Keratinocyte (primary cell): ENCODE measurements at regions not wholly inside any gene's neighbourhood (a gene's known extent, or its start where the extent isn't known, plus 50 kb on each side); places are given as distances from the start of the nearest gene placed in this dataset.

Source experiments
- DNase-seq: peaks from one replicate; pipeline ENCODE4 v3.0.0-alpha.2; 2011; ENCODE audit warnings: low read depth, missing footprints, low spot score
- FAIRE-seq: peaks from 2 replicates; lab custom pipeline; 2011; peaks lifted over from hg19 to GRCh38; lab: Jason Lieb, UNC
- H2AFZ ChIP-seq: 2 replicates; pipeline ENCODE4 v1.6.0; 2012; ENCODE audit warnings: low read length, control low read depth, inconsistent platforms; ENCODE audit not compliant: control insufficient read depth
- H3K27ac ChIP-seq: 2 replicates; pipeline ENCODE4 v1.5.1; 2011; ENCODE audit warnings: low read length; ENCODE audit not compliant: control insufficient read depth, insufficient read depth
- H3K27me3 ChIP-seq: 3 replicates; pipeline ENCODE4 v1.6.0; 2011; ENCODE audit warnings: low read length; ENCODE audit not compliant: control insufficient read depth, insufficient read depth; ENCODE audit errors: extremely low read depth
- H3K36me3 ChIP-seq, 2 experiments: 2 replicates in 1 of 2; 3 replicates in 1 of 2; pipeline ENCODE4 v1.5.1; 2011; ENCODE audit warnings: low read length in 2 of 2, mild to moderate bottlenecking in 1 of 2; ENCODE audit not compliant: control insufficient read depth in 2 of 2, insufficient read depth in 2 of 2; ENCODE audit errors: extremely low read depth in 1 of 2
- H3K4me1 ChIP-seq: 3 replicates; pipeline ENCODE4 v1.5.1; 2011; ENCODE audit warnings: low read length; ENCODE audit not compliant: control insufficient read depth, insufficient read depth; ENCODE audit errors: extremely low read depth
- H3K4me2 ChIP-seq: 3 replicates; pipeline ENCODE4 v1.6.0; 2011; ENCODE audit warnings: low read depth, low read length; ENCODE audit not compliant: control insufficient read depth, insufficient read depth; ENCODE audit errors: extremely low read depth
- H3K4me3 ChIP-seq, 3 experiments: fragments of 200-600 bp in 1 of 3; sonication (generic) in 1 of 3; 2 replicates in 2 of 3; 3 replicates in 1 of 3; pipeline ENCODE4 v1.5.1; 2011 to 2016; ENCODE audit warnings: low read length in 3 of 3, mild to moderate bottlenecking in 3 of 3, control low read depth in 2 of 3, inconsistent platforms in 1 of 3, low read depth in 1 of 3, mixed read lengths in 1 of 3, mixed run types in 1 of 3, moderate library complexity in 1 of 3; ENCODE audit not compliant: control insufficient read depth in 2 of 3, insufficient read depth in 2 of 3; ENCODE audit errors: extremely low read depth in 1 of 3
- H3K79me2 ChIP-seq: 2 replicates; pipeline ENCODE4 v1.6.0; 2012; ENCODE audit warnings: low read length; ENCODE audit not compliant: control insufficient read depth, insufficient read depth
- H3K9ac ChIP-seq: 3 replicates; pipeline ENCODE4 v1.6.0; 2011; ENCODE audit warnings: low read length; ENCODE audit not compliant: control insufficient read depth, insufficient read depth; ENCODE audit errors: extremely low read depth
- H3K9me1 ChIP-seq: 3 replicates; pipeline ENCODE4 v1.6.0; 2011; ENCODE audit warnings: low read length; ENCODE audit not compliant: control insufficient read depth, insufficient read depth; ENCODE audit errors: extremely low read depth
- H3K9me3 ChIP-seq: 2 replicates; pipeline ENCODE4 v1.5.1; 2012; ENCODE audit warnings: low read depth, low read length; ENCODE audit not compliant: control insufficient read depth
- H4K20me1 ChIP-seq: 3 replicates; pipeline ENCODE4 v1.6.0; 2011; ENCODE audit warnings: low read length; ENCODE audit not compliant: control insufficient read depth, insufficient read depth; ENCODE audit errors: extremely low read depth
- EZH2 ChIP-seq: IDR thresholded peaks from one replicate; pipeline ENCODE4 v1.6.1; 2012; ENCODE audit warnings: inconsistent platforms, mild to moderate bottlenecking, low read length, moderate library complexity
- dilution Hi-C: fragments of 300-500 bp; cut with MboI; formaldehyde crosslinking; loops from one replicate; pipeline ENCODE4 v1.7.0; 2020; ENCODE audit warnings: low sequenced_read_pairs; ENCODE audit not compliant: extremely low pct_ligation_motif_present
- TF ChIP-seq, protein P1 (sequence below), 3 experiments: IDR thresholded peaks in 1 of 3; conservative IDR thresholded peaks in 1 of 3; optimal IDR thresholded peaks in 1 of 3; 2 replicates in 2 of 3; 3 replicates in 1 of 3; pipeline versions ENCODE3 to v1.5.1; 2011; ENCODE audit warnings: low read length in 3 of 3, mild to moderate bottlenecking in 3 of 3, moderate library complexity in 2 of 3, control low read depth in 1 of 3, inconsistent platforms in 1 of 3; ENCODE audit not compliant: insufficient read depth in 2 of 3; ENCODE audit errors: extremely low read depth in 1 of 3

GRCh38 chr20:19807946-19808330 is 49.9 kb downstream of the RIN2 start:
- Histone ChIP-seq H3K4me1 (peaks cover 9% of the 10 kb centered on the region), H3K9ac (no peak overlapping the region), H3K4me3 (no peak overlapping the region), H3K36me3 (no peaks in the 10 kb centered on the region), H3K9me3 (no peaks in the 10 kb centered on the region), H2AFZ (no peak overlapping the region), H3K9me1 (no peaks in the 10 kb centered on the region), H3K27ac (no peak overlapping the region), H3K79me2 (no peaks in the 10 kb centered on the region), H3K27me3 (no peaks in the 10 kb centered on the region), H3K4me2 (no peak overlapping the region), H4K20me1 (no peaks in the 10 kb centered on the region)
- DNase-seq (no peak), FAIRE-seq (no peak)
- dilution Hi-C loops: no loop called here
- TF ChIP-seq, protein P1, sequence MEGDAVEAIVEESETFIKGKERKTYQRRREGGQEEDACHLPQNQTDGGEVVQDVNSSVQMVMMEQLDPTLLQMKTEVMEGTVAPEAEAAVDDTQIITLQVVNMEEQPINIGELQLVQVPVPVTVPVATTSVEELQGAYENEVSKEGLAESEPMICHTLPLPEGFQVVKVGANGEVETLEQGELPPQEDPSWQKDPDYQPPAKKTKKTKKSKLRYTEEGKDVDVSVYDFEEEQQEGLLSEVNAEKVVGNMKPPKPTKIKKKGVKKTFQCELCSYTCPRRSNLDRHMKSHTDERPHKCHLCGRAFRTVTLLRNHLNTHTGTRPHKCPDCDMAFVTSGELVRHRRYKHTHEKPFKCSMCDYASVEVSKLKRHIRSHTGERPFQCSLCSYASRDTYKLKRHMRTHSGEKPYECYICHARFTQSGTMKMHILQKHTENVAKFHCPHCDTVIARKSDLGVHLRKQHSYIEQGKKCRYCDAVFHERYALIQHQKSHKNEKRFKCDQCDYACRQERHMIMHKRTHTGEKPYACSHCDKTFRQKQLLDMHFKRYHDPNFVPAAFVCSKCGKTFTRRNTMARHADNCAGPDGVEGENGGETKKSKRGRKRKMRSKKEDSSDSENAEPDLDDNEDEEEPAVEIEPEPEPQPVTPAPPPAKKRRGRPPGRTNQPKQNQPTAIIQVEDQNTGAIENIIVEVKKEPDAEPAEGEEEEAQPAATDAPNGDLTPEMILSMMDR (optimal IDR thresholded peaks at IDR 0.05 in 1 of 3, IDR thresholded peaks at IDR 0.05 in 1 of 3, conservative IDR thresholded peaks at IDR 0.05 in 1 of 3; ENCODE audit: extremely low read depth in 1 of 3, insufficient read depth in 2 of 3, low read length in 3 of 3): no peak
- no peak for TF ChIP-seq EZH2

GRCh38 chr20:19808498-19808897 is 50.4 kb downstream of the RIN2 start:
- H3K79me2 ChIP-seq: no peaks in the 10 kb centered on the region
- DNase-seq (no peak), FAIRE-seq (no peak)
- H3K9me1 ChIP-seq: no peaks in the 10 kb centered on the region
- no peaks in the 10 kb centered on the region for H3K36me3 ChIP-seq
- no peak overlapping the region for H3K4me2 ChIP-seq
- H3K27ac ChIP-seq: no peak overlapping the region
- no peaks in the 10 kb centered on the region for H3K27me3 ChIP-seq
- no peak overlapping the region for H2AFZ ChIP-seq
- TF ChIP-seq EZH2: no peak
- TF ChIP-seq, protein P1 (optimal IDR thresholded peaks at IDR 0.05 in 1 of 3, IDR thresholded peaks at IDR 0.05 in 1 of 3, conservative IDR thresholded peaks at IDR 0.05 in 1 of 3; ENCODE audit: extremely low read depth in 1 of 3, insufficient read depth in 2 of 3, low read length in 3 of 3): no peak
- H3K4me1 ChIP-seq: peaks cover 9% of the 10 kb centered on the region
- no peaks in the 10 kb centered on the region for H4K20me1 ChIP-seq
- dilution Hi-C loops: no loop called here
- H3K4me3 ChIP-seq: no peak overlapping the region
- no peak overlapping the region for H3K9ac ChIP-seq
- no peaks in the 10 kb centered on the region for H3K9me3 ChIP-seq
